ENCODE measurements at regions not wholly inside any gene's neighbourhood (a gene's known extent, or its start where the extent isn't known, plus 50 kb on each side); places are given as distances from the start of the nearest gene placed in this dataset.

DNA sequence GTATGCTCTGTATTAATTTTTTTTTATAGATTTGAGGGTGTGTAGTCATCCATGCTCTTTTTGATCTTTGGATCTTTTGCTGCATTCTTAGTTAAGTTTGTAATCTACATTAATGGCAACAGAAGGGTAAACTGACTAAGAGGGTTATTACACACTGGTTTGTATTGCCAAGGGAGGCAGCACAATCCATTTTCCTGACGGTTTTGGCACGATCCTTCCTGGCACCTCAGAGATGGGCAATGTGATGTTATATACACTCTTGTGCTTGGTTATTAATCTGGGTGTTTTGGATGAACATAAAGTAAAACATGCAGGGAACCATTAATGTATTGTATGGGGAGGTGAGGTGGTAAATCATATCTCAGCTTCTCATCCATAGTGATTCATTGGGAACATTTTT lies 98.8 kb upstream of the SLC38A2 start:
- Histone ChIP-seq H3K27me3 (replicated peaks; ENCODE audit: insufficient read depth, low read depth, low read length, poor library complexity) (no peaks in the 10 kb centered on the region), H3K4me3 (ENCODE audit: low read depth, low read length, poor library complexity, severe bottlenecking) (no peak overlapping the region), H3K4me1 (ENCODE audit: insufficient read depth, low read length, poor library complexity, severe bottlenecking) (peaks cover 42% of the 10 kb centered on the region), H3K36me3 (ENCODE audit: insufficient read depth, low read length, poor library complexity, severe bottlenecking) (no peaks in the 10 kb centered on the region), H3K9me3 (ENCODE audit: low read depth, low read length, poor library complexity, severe bottlenecking) (no peaks in the 10 kb centered on the region), H3K27ac (ENCODE audit: low read depth, low read length, poor library complexity, severe bottlenecking) (no peak overlapping the region)
- no peak for DNase-seq (ENCODE audit: low spot score)
- no peak for TF ChIP-seq EZH2 (IDR thresholded peaks at IDR 0.05; ENCODE audit: borderline replicate concordance, low read depth, low read length, poor library complexity, severe bottlenecking)
- ChIA-PET CTCF (no interaction called here), POLR2A (ENCODE audit: low non-redundant PET) (no interaction called here)
- intact Hi-C loops (cut with micrococcal nuclease; ENCODE audit: unreplicated experiment): loop anchor here (5.0 kb wide), 2 partner anchors 39 to 99 kb away; partner anchors contain the start of gene SLC38A2
- BruUV-seq (replicated peaks): no TSS peak

DNA sequence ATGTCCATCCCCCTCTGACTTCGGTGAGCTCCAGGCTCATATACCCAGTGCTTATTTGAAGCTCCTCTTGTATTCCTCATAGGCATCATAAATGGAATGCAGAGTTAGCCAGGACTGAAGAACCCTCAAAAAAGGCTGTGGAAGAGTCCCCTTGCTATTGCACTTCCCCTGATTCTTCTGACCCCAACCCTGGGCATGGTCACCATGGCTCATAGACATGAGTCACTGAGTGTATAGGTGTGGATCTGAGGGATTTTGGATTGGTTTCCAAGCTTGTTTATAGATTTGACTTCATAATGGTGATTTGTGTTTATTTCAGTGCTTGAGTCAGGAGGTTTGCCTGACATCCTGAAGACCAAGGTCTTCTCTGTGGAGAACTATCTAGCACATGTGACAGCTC lies 98.4 kb upstream of the SLC38A2 start:
- BruUV-seq (replicated peaks): no TSS peak
- POLR2A ChIA-PET (ENCODE audit: low non-redundant PET): no interaction called here
- intact Hi-C loops (cut with micrococcal nuclease; ENCODE audit: unreplicated experiment): loop anchor here (5.0 kb wide), 2 partner anchors 39 to 99 kb away; partner anchors contain the start of gene SLC38A2
- Histone ChIP-seq H3K9me3 (ENCODE audit: low read depth, low read length, poor library complexity, severe bottlenecking) (no peaks in the 10 kb centered on the region), H3K4me1 (ENCODE audit: insufficient read depth, low read length, poor library complexity, severe bottlenecking) (peaks cover 42% of the 10 kb centered on the region), H3K27ac (ENCODE audit: low read depth, low read length, poor library complexity, severe bottlenecking) (no peak overlapping the region), H3K36me3 (ENCODE audit: insufficient read depth, low read length, poor library complexity, severe bottlenecking) (no peaks in the 10 kb centered on the region), H3K27me3 (replicated peaks; ENCODE audit: insufficient read depth, low read depth, low read length, poor library complexity) (no peaks in the 10 kb centered on the region), H3K4me3 (ENCODE audit: low read depth, low read length, poor library complexity, severe bottlenecking) (no peak overlapping the region)
- CTCF ChIA-PET: no interaction called here
- no peak for DNase-seq (ENCODE audit: low spot score)
- no peak for TF ChIP-seq EZH2 (IDR thresholded peaks at IDR 0.05; ENCODE audit: borderline replicate concordance, low read depth, low read length, poor library complexity, severe bottlenecking)
- TF ChIP-seq, protein P1, sequence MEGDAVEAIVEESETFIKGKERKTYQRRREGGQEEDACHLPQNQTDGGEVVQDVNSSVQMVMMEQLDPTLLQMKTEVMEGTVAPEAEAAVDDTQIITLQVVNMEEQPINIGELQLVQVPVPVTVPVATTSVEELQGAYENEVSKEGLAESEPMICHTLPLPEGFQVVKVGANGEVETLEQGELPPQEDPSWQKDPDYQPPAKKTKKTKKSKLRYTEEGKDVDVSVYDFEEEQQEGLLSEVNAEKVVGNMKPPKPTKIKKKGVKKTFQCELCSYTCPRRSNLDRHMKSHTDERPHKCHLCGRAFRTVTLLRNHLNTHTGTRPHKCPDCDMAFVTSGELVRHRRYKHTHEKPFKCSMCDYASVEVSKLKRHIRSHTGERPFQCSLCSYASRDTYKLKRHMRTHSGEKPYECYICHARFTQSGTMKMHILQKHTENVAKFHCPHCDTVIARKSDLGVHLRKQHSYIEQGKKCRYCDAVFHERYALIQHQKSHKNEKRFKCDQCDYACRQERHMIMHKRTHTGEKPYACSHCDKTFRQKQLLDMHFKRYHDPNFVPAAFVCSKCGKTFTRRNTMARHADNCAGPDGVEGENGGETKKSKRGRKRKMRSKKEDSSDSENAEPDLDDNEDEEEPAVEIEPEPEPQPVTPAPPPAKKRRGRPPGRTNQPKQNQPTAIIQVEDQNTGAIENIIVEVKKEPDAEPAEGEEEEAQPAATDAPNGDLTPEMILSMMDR (conservative IDR thresholded peaks at IDR 0.05; ENCODE audit: low read depth, low read length): no peak

DNA sequence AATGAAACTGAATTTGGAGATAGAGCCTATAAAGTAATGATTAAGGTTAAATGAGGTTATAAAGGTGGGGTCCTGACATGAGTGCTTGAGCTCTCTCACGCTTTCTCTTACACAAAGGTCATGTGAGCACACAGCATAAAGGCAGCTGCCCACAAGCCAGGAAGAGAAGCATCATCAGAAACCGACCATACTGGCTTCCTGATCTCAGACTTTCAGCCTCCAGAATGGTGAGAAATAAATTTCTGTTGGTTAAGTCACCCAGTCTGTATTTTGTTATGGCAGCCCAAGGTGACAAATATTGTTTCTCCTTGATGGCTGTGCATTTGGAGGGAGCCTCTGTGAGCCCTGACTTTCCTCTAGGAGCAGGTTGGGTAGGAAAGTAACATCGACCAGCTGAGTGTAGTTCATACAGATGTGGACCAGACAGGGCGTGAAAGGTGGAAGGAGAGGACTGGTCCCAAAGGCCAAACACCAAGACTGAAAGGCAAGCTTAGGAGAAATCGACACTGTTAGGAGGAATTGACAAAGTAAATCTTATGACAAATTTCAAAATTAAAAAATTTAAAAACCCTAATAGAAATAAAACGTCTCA lies 97.6 kb upstream of the SLC38A2 start:
- Histone ChIP-seq H3K4me3 (ENCODE audit: low read depth, low read length, poor library complexity, severe bottlenecking) (no peak overlapping the region), H3K27ac (ENCODE audit: low read depth, low read length, poor library complexity, severe bottlenecking) (no peak overlapping the region), H3K27me3 (replicated peaks; ENCODE audit: insufficient read depth, low read depth, low read length, poor library complexity) (no peaks in the 10 kb centered on the region), H3K9me3 (ENCODE audit: low read depth, low read length, poor library complexity, severe bottlenecking) (no peaks in the 10 kb centered on the region), H3K4me1 (ENCODE audit: insufficient read depth, low read length, poor library complexity, severe bottlenecking) (peaks cover 42% of the 10 kb centered on the region), H3K36me3 (ENCODE audit: insufficient read depth, low read length, poor library complexity, severe bottlenecking) (no peaks in the 10 kb centered on the region)
- ChIA-PET POLR2A (ENCODE audit: low non-redundant PET) (interaction anchor here (0.6 kb wide), 1 partner anchor 14 kb away, joined by 5 read pairs; no protein-coding TSS in a partner anchor), CTCF (no interaction called here)
- no TSS peak for BruUV-seq (replicated peaks)
- intact Hi-C loops (cut with micrococcal nuclease; ENCODE audit: unreplicated experiment): loop anchor here (5.0 kb wide), 2 partner anchors 38 to 98 kb away; partner anchors contain the start of gene SLC38A2
- TF ChIP-seq, protein P1 (conservative IDR thresholded peaks at IDR 0.05; ENCODE audit: low read depth, low read length): no peak
- TF ChIP-seq EZH2 (IDR thresholded peaks at IDR 0.05; ENCODE audit: borderline replicate concordance, low read depth, low read length, poor library complexity, severe bottlenecking): no peak
- no peak for DNase-seq (ENCODE audit: low spot score)

DNA sequence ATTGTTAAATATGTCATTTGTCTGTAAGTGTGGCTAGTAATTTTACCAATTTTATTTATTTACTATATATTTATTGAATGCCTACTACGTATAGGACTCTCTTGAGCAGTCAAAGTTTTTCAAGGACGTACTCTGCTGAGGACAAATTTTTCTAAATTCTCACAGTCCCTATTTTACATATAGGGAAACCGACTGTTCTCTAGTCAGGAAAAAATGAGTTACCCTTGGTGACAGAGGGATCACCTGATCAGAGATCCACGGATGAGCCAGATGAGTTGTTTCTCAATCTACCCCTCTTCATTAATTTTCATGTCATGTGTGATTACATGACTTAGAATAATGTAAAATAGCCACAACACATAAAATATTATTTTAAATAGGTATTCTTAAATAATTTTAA lies 96.2 kb upstream of the SLC38A2 start:
- TF ChIP-seq, protein P1 (conservative IDR thresholded peaks at IDR 0.05; ENCODE audit: low read depth, low read length): no peak
- no peak for TF ChIP-seq EZH2 (IDR thresholded peaks at IDR 0.05; ENCODE audit: borderline replicate concordance, low read depth, low read length, poor library complexity, severe bottlenecking)
- Histone ChIP-seq H3K9me3 (ENCODE audit: low read depth, low read length, poor library complexity, severe bottlenecking) (no peaks in the 10 kb centered on the region), H3K36me3 (ENCODE audit: insufficient read depth, low read length, poor library complexity, severe bottlenecking) (no peaks in the 10 kb centered on the region), H3K4me1 (ENCODE audit: insufficient read depth, low read length, poor library complexity, severe bottlenecking) (peaks cover 31% of the 10 kb centered on the region), H3K4me3 (ENCODE audit: low read depth, low read length, poor library complexity, severe bottlenecking) (no peak overlapping the region), H3K27me3 (replicated peaks; ENCODE audit: insufficient read depth, low read depth, low read length, poor library complexity) (no peaks in the 10 kb centered on the region), H3K27ac (ENCODE audit: low read depth, low read length, poor library complexity, severe bottlenecking) (no peak overlapping the region)
- intact Hi-C loops (cut with micrococcal nuclease; ENCODE audit: unreplicated experiment): no loop called here
- DNase-seq (ENCODE audit: low spot score): no peak
- ChIA-PET CTCF (no interaction called here), POLR2A (ENCODE audit: low non-redundant PET) (no interaction called here)
- BruUV-seq (replicated peaks): no TSS peak
